Posterior vena cava (tissue), 2 donors: ENCODE measurements at regions not wholly inside any gene's neighbourhood (a gene's known extent, or its start where the extent isn't known, plus 50 kb on each side); places are given as distances from the start of the nearest gene placed in this dataset.
A peak's percentile ranks its signal among the peaks of the same experiment; 100 is the strongest.

ENCODE experiments used
- DNase-seq: peaks from one replicate; pipeline ENCODE4 v3.0.0-alpha.2; 2020; ENCODE audit warnings: low spot score
- intact Hi-C, 2 donors: fragments of 100-400 bp; cut with DNase I; formaldehyde crosslinking; loops; one replicate each; pipeline versions ENCODE4 v1.14.1 to v1.14.2; 2022 to 2023
- donor health status: DM: yes; HTN: yes; CAD: no.
- donor health status: DM: yes; HTN: yes; CAD: no.

GRCh38 chr10:128873411-128874054, 593.5 kb upstream of the MGMT start:
- intact Hi-C loops, result no loop called here

GRCh38 chr10:128874331-128874730, 592.7 kb upstream of the MGMT start:
- intact Hi-C loops, result no loop called here
- no peak for DNase-seq

More at GRCh38 chr10:128873411-128874054, 593.5 kb upstream of the MGMT start:
- DNase-seq, result no peak

GRCh38 chr10:128875030-128875744, 591.9 kb upstream of the MGMT start:
- intact Hi-C loops, result no loop called here
- no peak for DNase-seq

GRCh38 chr10:128875956-128876736, 590.9 kb upstream of the MGMT start:
- intact Hi-C loops, result no loop called here
- no peak for DNase-seq

DNA sequence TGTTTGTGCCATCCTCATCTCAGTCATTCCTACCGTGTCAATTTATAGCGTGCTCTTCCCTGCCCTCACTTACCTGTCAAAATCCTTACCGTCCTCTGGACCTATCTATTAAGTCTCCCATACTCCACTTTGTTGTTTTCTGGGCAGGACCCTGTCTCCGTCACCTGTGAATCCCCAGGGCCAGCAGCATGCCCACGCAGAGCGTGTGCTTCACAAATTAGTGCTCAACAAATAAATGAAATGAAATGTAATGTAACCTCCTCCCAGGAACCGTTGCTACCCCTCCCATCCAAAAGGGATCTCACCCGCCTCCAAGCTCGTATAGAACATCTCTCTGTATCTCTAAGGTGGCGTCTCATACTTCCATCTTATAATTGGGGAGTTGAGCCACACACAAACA, 589.9 kb upstream of the MGMT start:
- intact Hi-C loops, result no loop called here
- no peak for DNase-seq

DNA sequence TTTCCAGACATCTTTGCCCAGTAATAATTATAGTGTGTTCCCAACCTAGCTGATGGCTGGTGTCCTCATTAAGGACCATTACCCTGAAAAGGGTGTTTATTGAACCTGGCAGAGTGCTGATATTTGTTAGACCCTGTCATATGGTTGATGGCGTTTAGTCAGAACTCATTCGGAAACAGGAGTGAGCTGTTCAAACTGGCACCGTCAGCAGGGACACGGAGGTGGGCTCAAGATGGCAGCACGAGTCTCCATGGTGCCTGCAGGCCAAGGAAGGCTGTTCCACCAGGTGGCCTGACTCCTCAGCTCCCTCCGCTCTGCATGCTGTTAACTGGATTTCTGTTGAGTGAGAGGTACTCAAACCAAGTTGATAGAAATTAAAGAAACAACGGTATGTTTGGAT, 589.1 kb upstream of the MGMT start:
- no peak for DNase-seq
- intact Hi-C loops, result no loop called here

DNA sequence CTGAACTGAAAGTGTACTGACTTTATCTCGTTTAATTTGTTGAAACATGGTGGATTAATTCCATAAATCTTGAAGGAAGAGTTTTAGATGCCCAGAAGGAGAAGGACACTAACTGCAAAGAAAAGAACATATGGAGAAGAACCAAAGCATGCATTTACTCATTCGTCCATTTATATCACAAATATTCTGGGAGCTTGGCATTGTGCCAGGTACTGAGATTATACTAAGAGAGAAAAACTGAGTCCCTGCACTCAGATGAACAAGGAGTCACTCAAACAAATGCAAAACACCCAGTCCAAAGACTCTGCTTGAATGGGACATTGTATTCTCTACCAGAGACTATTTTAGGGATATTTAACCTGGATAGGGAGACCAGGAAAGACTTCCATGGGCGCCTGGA, 588.0 kb upstream of the MGMT start:
- intact Hi-C loops, result no loop called here
- DNase-seq, result no peak

- DNase-seq, result peak; percentile 29
- intact Hi-C loops, result no loop called here
These were observed 587.5 kb upstream of the MGMT start for GRCh38 chr10:128879441-128880140.

GRCh38 chr10:128880159-128880725, 586.8 kb upstream of the MGMT start:
- no peak for DNase-seq
- intact Hi-C loops, result no loop called here

DNA sequence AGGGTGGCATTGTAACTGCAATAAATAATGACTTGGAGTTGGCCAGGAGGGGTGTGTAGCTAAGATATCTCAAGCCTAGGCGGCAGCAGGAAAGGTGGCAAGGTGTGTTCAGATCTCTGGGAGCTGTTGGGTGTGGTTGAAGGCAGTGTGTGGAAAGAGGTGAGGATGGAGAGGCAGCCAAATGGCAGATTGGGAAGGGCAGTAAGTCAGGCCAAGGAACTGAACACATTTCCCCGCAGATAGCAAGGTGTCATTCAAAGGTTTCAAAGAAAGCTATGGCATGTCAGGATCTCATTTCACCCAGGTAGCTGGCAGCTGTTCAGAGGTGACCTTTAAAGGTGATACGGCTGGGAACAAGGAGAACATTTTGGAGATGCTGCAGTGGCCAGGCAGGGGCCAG, 586.0 kb upstream of the MGMT start:
- no peak for DNase-seq
- intact Hi-C loops, result no loop called here

GRCh38 chr10:128883231-128884032, 583.6 kb upstream of the MGMT start:
- peak; percentile 29 for DNase-seq
- intact Hi-C loops, result no loop called here

- DNase-seq, result peak; percentile 53
- intact Hi-C loops, result no loop called here
These were observed 583.0 kb upstream of the MGMT start for GRCh38 chr10:128884033-128884425.

- DNase-seq, result peak; percentile 53
- intact Hi-C loops, result no loop called here
These were observed 582.5 kb upstream of the MGMT start for GRCh38 chr10:128884496-128885072.

GRCh38 chr10:128885573-128886555, 581.2 kb upstream of the MGMT start:
- intact Hi-C loops, result no loop called here

DNA sequence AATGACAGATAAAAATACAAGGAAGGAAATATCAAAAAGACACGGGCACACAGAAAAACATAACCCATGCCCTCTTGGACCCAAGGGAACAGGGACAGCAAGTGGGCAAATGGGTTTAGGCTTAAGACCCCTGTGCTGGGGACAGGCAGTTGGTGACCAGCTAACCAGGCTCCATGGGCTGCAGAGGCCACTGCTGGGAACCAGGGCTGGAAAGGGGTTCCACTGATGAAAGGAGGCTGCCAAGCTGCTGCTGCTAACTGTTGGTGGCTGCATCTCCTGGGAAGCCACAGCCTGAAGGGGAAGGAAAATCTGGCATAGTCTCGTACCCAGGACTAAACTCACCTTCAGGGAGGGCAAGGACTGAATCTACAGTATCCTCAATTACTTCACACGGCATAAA, 579.2 kb upstream of the MGMT start:
- DNase-seq, result no peak
- intact Hi-C loops, result no loop called here

More at GRCh38 chr10:128885573-128886555, 581.2 kb upstream of the MGMT start:
- DNase-seq, result peak; percentile 66

DNA sequence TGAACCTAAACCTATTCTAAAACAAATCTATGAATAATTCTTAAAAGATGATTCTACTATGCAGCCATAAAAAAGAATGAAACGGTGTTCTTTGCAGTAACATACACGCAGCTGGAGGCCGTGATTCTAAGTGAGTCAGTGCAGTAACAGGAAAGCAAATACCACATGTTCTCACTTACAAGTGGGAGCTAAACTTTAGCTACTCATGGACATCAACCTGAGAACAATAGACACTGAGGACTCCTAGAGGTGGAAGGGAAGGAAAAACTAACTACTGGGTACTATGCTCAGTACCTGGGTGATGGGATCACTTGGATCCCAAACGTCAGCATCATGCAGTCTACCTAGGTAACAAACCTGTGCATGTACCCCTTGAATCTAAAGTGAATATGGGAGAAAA, 575.0 kb upstream of the MGMT start:
- intact Hi-C loops, result no loop called here
- DNase-seq, result no peak

GRCh38 chr10:128894641-128895040, 572.4 kb upstream of the MGMT start:
- DNase-seq, result no peak

More at GRCh38 chr10:128894641-128895040, 572.4 kb upstream of the MGMT start:
- intact Hi-C loops, result no loop called here
